ENCODE measurements at regions not wholly inside any gene's neighbourhood (a gene's known extent, or its start where the extent isn't known, plus 50 kb on each side); places are given as distances from the start of the nearest gene placed in this dataset.

GRCh38 chr5:40052808-40053207 is 626.9 kb upstream of the PTGER4 start:
- DNase-seq (ENCODE audit: low read depth, low spot score): no peak

- no peak for DNase-seq (ENCODE audit: low read depth, low spot score)
Observed at GRCh38 chr5:40046792-40047191, 622.0 kb upstream of the DAB2 start.

- no peak for DNase-seq (ENCODE audit: low read depth, low spot score)
Observed at GRCh38 chr5:40045429-40045828, 620.6 kb upstream of the DAB2 start.

GRCh38 chr5:40043916-40044315 is 619.1 kb upstream of the DAB2 start:
- DNase-seq (ENCODE audit: low read depth, low spot score): no peak

- DNase-seq (ENCODE audit: low read depth, low spot score): no peak
Observed at GRCh38 chr5:40041452-40041851, 616.7 kb upstream of the DAB2 start.

- DNase-seq (ENCODE audit: low read depth, low spot score): no peak
Observed at GRCh38 chr5:40037713-40038112, 612.9 kb upstream of the DAB2 start.

- no peak for DNase-seq (ENCODE audit: low read depth, low spot score)
Observed at GRCh38 chr5:40034441-40034840, 609.7 kb upstream of the DAB2 start.

- DNase-seq (ENCODE audit: low read depth, low spot score): no peak
Observed at GRCh38 chr5:40033411-40033810, 608.6 kb upstream of the DAB2 start.

GRCh38 chr5:40033009-40033408 is 608.2 kb upstream of the DAB2 start:
- no peak for DNase-seq (ENCODE audit: low read depth, low spot score)

GRCh38 chr5:40030661-40031060 is 605.9 kb upstream of the DAB2 start:
- DNase-seq (ENCODE audit: low read depth, low spot score): no peak

GRCh38 chr5:40029711-40030495 is 605.1 kb upstream of the DAB2 start:
- no peak for DNase-seq (ENCODE audit: low read depth, low spot score)

- no peak for DNase-seq (ENCODE audit: low read depth, low spot score)
Observed at GRCh38 chr5:40027400-40027799, 602.6 kb upstream of the DAB2 start.

- no peak for DNase-seq (ENCODE audit: low read depth, low spot score)
Observed at GRCh38 chr5:40025586-40025985, 600.8 kb upstream of the DAB2 start.

- no peak for DNase-seq (ENCODE audit: low read depth, low spot score)
Observed at GRCh38 chr5:40022057-40022456, 597.3 kb upstream of the DAB2 start.

GRCh38 chr5:40021007-40021406 is 596.2 kb upstream of the DAB2 start:
- DNase-seq (ENCODE audit: low read depth, low spot score): no peak

GRCh38 chr5:40017918-40018317 is 593.1 kb upstream of the DAB2 start:
- DNase-seq (ENCODE audit: low read depth, low spot score): no peak

- no peak for DNase-seq (ENCODE audit: low read depth, low spot score)
Observed at GRCh38 chr5:40017135-40017534, 592.4 kb upstream of the DAB2 start.

GRCh38 chr5:40010436-40010835 is 585.7 kb upstream of the DAB2 start:
- no peak for DNase-seq (ENCODE audit: low read depth, low spot score)

- no peak for DNase-seq (ENCODE audit: low read depth, low spot score)
Observed at GRCh38 chr5:40006260-40006659, 581.5 kb upstream of the DAB2 start.

GRCh38 chr5:40001796-40002195 is 577.0 kb upstream of the DAB2 start:
- no peak for DNase-seq (ENCODE audit: low read depth, low spot score)

GRCh38 chr5:39998518-39998917 is 573.7 kb upstream of the DAB2 start:
- no peak for DNase-seq (ENCODE audit: low read depth, low spot score)

- DNase-seq (ENCODE audit: low read depth, low spot score): no peak
Observed at GRCh38 chr5:39995990-39996389, 571.2 kb upstream of the DAB2 start.

GRCh38 chr5:39992617-39993202 is 567.9 kb upstream of the DAB2 start:
- DNase-seq (ENCODE audit: low read depth, low spot score): no peak

- DNase-seq (ENCODE audit: low read depth, low spot score): no peak
Observed at GRCh38 chr5:39986614-39987013, 561.8 kb upstream of the DAB2 start.
